WTC11 (cell line): ENCODE measurements at regions not wholly inside any gene's neighbourhood (a gene's known extent, or its start where the extent isn't known, plus 50 kb on each side); places are given as distances from the start of the nearest gene placed in this dataset.

ENCODE experiments used
- ATAC-seq: fragments of 200-7000 bp; cut with Tn5 transposase; 2 replicates; pipeline ENCODE4 v1.10.0; 2021; ENCODE audit warnings: mild to moderate bottlenecking, moderate library complexity
- CTCF ChIA-PET: fragments of 300-600 bp; sonication (Branson Sonifier 250); formaldehyde crosslinking; loops from one replicate; lab custom pipeline; 2021; ENCODE audit warnings: antibody characterized with exemption; lab: Charles Lee
- POLR2A ChIA-PET: fragments of 350-600 bp; sonication (Branson Sonifier 250); formaldehyde crosslinking; loops from one replicate; lab custom pipeline; 2021; ENCODE audit warnings: antibody characterized with exemption; lab: Charles Lee
- DNase-seq: peaks from one replicate; pipeline ENCODE4 v3.0.0; 2021; ENCODE audit warnings: low spot score
- H3K27ac Mint-ChIP-seq: 2 replicates; pipeline ENCODE4 v1.8.0; 2021; ENCODE audit warnings: mixed read lengths
- H3K27me3 Mint-ChIP-seq: 2 replicates; pipeline ENCODE4 v1.8.0; 2021; ENCODE audit warnings: low read depth, mild to moderate bottlenecking, moderate library complexity, mixed read lengths
- H3K36me3 Mint-ChIP-seq: 2 replicates; pipeline ENCODE4 v1.8.0; 2021; ENCODE audit warnings: mixed read lengths
- H3K4me1 Mint-ChIP-seq: 2 replicates; pipeline ENCODE4 v1.8.0; 2022; ENCODE audit warnings: mixed read lengths
- H3K4me3 Mint-ChIP-seq: 2 replicates; pipeline ENCODE4 v1.8.0; 2021; ENCODE audit warnings: mild to moderate bottlenecking, moderate library complexity, mixed read lengths
- H3K9me3 Mint-ChIP-seq: 2 replicates; pipeline ENCODE4 v1.8.0; 2021; ENCODE audit warnings: mixed read lengths
- ATF1 ChIP-seq: sonication (generic); formaldehyde crosslinking; IDR thresholded peaks from 2 replicates; pipeline ENCODE4 v1.8.1; 2023; ENCODE audit warnings: mild to moderate bottlenecking, moderate library complexity, missing genetic modification reagents
- E2F4 ChIP-seq: sonication (generic); formaldehyde crosslinking; IDR thresholded peaks from 2 replicates; pipeline ENCODE4 v1.8.1; 2022; ENCODE audit warnings: low read depth, mild to moderate bottlenecking, moderate library complexity, missing genetic modification reagents, borderline replicate concordance
- FOXP4 ChIP-seq: sonication (generic); formaldehyde crosslinking; IDR thresholded peaks from 2 replicates; pipeline ENCODE4 v1.8.0; 2022; ENCODE audit warnings: mild to moderate bottlenecking, missing genetic modification reagents
- GABPB1 ChIP-seq: sonication (generic); formaldehyde crosslinking; IDR thresholded peaks from 2 replicates; pipeline ENCODE4 v1.8.1; 2023; ENCODE audit warnings: mild to moderate bottlenecking, missing genetic modification reagents
- GTF2I ChIP-seq: fragments of 250-450 bp; sonication (Bioruptor Pico); conservative IDR thresholded peaks from 2 replicates; pipeline ENCODE4 v1.4.0; 2021; ENCODE audit warnings: mild to moderate bottlenecking
- JAZF1 ChIP-seq: fragments of 250-450 bp; sonication (Bioruptor Pico); IDR thresholded peaks from 2 replicates; pipeline ENCODE4 v1.9.0; 2021; ENCODE audit warnings: moderate library complexity, mild to moderate bottlenecking, inconsistent platforms
- MYBL2 ChIP-seq: sonication (generic); formaldehyde crosslinking; IDR thresholded peaks from 2 replicates; pipeline ENCODE4 v1.8.1; 2023; ENCODE audit warnings: mild to moderate bottlenecking, moderate library complexity, missing genetic modification reagents
- NR3C1 ChIP-seq: sonication (generic); formaldehyde crosslinking; conservative IDR thresholded peaks from 2 replicates; pipeline ENCODE4 v1.8.1; 2023; ENCODE audit warnings: low read depth, mild to moderate bottlenecking, missing genetic modification reagents
- PREB ChIP-seq: sonication (generic); formaldehyde crosslinking; IDR thresholded peaks from 2 replicates; pipeline ENCODE4 v1.8.1; 2022; ENCODE audit warnings: mild to moderate bottlenecking, missing genetic modification reagents, moderate library complexity, borderline replicate concordance
- SOX15 ChIP-seq: fragments of 250-450 bp; sonication (Bioruptor Pico); IDR thresholded peaks from 2 replicates; pipeline ENCODE4 v1.9.0; 2021; ENCODE audit warnings: mild to moderate bottlenecking
- ZNF232 ChIP-seq: sonication (generic); formaldehyde crosslinking; IDR thresholded peaks from 2 replicates; pipeline ENCODE4 v1.8.0; 2022; ENCODE audit warnings: mild to moderate bottlenecking, missing genetic modification reagents
- ZNF423 ChIP-seq: fragments of 250-450 bp; sonication (Bioruptor Pico); IDR thresholded peaks from 2 replicates; pipeline ENCODE4 v2.1.2; 2022; ENCODE audit warnings: mild to moderate bottlenecking, moderate library complexity
- TF ChIP-seq, protein P1 (sequence below): sonication (generic); formaldehyde crosslinking; IDR thresholded peaks from 2 replicates; pipeline ENCODE4 v1.8.0; 2022; ENCODE audit warnings: missing genetic modification reagents
- TF ChIP-seq, protein P2 (sequence below): sonication (generic); formaldehyde crosslinking; IDR thresholded peaks from 2 replicates; pipeline ENCODE4 v1.8.1; 2023; ENCODE audit warnings: mild to moderate bottlenecking, missing genetic modification reagents
- TF ChIP-seq, protein P3 (sequence below): fragments of 250-450 bp; sonication (Bioruptor Pico); IDR thresholded peaks from 2 replicates; pipeline ENCODE4 v1.9.0; 2021; ENCODE audit warnings: mild to moderate bottlenecking, borderline replicate concordance
- TF ChIP-seq, protein P4 (sequence below): sonication (generic); formaldehyde crosslinking; IDR thresholded peaks from 2 replicates; pipeline ENCODE4 v1.8.1; 2022; ENCODE audit warnings: missing genetic modification reagents, borderline replicate concordance

GRCh38 chr11:79678780-79679452, 238.1 kb upstream of the TENM4 start (continued):
- TF ChIP-seq, protein P1, sequence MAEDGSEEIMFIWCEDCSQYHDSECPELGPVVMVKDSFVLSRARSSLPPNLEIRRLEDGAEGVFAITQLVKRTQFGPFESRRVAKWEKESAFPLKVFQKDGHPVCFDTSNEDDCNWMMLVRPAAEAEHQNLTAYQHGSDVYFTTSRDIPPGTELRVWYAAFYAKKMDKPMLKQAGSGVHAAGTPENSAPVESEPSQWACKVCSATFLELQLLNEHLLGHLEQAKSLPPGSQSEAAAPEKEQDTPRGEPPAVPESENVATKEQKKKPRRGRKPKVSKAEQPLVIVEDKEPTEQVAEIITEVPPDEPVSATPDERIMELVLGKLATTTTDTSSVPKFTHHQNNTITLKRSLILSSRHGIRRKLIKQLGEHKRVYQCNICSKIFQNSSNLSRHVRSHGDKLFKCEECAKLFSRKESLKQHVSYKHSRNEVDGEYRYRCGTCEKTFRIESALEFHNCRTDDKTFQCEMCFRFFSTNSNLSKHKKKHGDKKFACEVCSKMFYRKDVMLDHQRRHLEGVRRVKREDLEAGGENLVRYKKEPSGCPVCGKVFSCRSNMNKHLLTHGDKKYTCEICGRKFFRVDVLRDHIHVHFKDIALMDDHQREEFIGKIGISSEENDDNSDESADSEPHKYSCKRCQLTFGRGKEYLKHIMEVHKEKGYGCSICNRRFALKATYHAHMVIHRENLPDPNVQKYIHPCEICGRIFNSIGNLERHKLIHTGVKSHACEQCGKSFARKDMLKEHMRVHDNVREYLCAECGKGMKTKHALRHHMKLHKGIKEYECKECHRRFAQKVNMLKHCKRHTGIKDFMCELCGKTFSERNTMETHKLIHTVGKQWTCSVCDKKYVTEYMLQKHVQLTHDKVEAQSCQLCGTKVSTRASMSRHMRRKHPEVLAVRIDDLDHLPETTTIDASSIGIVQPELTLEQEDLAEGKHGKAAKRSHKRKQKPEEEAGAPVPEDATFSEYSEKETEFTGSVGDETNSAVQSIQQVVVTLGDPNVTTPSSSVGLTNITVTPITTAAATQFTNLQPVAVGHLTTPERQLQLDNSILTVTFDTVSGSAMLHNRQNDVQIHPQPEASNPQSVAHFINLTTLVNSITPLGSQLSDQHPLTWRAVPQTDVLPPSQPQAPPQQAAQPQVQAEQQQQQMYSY = no peak
- TF ChIP-seq ZNF423 (no peak), E2F4 (no peak), PREB (no peak), ZNF232 (CRISPR knock-in tag) (no peak), JAZF1 (CRISPR knock-in tag) (no peak), SOX15 (no peak), MYBL2 (CRISPR knock-in tag) (no peak)
- TF ChIP-seq, all 79 proteins: peak for 0

DNA sequence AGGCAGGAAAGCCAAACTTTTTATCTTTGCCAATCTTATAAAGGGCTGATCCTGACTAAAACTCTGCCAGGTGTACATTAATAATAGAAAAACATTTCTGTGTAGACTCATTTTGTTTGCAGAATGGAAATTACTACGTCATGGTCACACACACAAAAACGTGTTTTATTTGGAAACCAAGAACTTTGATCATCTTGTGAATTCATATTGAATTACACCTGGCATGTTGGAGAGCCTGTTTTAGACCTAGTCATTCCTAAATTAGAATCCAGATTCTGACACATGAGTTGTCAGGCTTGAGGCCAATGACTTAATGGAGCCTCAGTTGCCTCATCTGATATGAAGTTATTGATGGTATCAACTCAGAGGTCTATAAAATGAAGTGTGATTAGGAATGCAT, 235.6 kb upstream of the TENM4 start:
- CTCF ChIA-PET = no interaction called here
- H3K27ac Mint-ChIP-seq = no peak overlapping the region
- DNase-seq = no peak
- ATAC-seq = no peak
- H3K27me3 Mint-ChIP-seq = peaks cover 43% of the 10 kb centered on the region
- H3K4me3 Mint-ChIP-seq = no peak overlapping the region
- POLR2A ChIA-PET = no interaction called here
- no peaks in the 10 kb centered on the region for H3K36me3 Mint-ChIP-seq
- H3K4me1 Mint-ChIP-seq = peaks cover 47% of the 10 kb centered on the region
- H3K9me3 Mint-ChIP-seq = no peaks in the 10 kb centered on the region
- TF ChIP-seq GTF2I (CRISPR knock-in tag) (no peak), FOXP4 (CRISPR knock-in tag) (no peak), NR3C1 (no peak), GABPB1 (no peak), ATF1 (CRISPR knock-in tag) (no peak)
- TF ChIP-seq, protein P2, sequence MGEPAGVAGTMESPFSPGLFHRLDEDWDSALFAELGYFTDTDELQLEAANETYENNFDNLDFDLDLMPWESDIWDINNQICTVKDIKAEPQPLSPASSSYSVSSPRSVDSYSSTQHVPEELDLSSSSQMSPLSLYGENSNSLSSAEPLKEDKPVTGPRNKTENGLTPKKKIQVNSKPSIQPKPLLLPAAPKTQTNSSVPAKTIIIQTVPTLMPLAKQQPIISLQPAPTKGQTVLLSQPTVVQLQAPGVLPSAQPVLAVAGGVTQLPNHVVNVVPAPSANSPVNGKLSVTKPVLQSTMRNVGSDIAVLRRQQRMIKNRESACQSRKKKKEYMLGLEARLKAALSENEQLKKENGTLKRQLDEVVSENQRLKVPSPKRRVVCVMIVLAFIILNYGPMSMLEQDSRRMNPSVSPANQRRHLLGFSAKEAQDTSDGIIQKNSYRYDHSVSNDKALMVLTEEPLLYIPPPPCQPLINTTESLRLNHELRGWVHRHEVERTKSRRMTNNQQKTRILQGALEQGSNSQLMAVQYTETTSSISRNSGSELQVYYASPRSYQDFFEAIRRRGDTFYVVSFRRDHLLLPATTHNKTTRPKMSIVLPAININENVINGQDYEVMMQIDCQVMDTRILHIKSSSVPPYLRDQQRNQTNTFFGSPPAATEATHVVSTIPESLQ (CRISPR knock-in tag) = no peak
- TF ChIP-seq, protein P3, sequence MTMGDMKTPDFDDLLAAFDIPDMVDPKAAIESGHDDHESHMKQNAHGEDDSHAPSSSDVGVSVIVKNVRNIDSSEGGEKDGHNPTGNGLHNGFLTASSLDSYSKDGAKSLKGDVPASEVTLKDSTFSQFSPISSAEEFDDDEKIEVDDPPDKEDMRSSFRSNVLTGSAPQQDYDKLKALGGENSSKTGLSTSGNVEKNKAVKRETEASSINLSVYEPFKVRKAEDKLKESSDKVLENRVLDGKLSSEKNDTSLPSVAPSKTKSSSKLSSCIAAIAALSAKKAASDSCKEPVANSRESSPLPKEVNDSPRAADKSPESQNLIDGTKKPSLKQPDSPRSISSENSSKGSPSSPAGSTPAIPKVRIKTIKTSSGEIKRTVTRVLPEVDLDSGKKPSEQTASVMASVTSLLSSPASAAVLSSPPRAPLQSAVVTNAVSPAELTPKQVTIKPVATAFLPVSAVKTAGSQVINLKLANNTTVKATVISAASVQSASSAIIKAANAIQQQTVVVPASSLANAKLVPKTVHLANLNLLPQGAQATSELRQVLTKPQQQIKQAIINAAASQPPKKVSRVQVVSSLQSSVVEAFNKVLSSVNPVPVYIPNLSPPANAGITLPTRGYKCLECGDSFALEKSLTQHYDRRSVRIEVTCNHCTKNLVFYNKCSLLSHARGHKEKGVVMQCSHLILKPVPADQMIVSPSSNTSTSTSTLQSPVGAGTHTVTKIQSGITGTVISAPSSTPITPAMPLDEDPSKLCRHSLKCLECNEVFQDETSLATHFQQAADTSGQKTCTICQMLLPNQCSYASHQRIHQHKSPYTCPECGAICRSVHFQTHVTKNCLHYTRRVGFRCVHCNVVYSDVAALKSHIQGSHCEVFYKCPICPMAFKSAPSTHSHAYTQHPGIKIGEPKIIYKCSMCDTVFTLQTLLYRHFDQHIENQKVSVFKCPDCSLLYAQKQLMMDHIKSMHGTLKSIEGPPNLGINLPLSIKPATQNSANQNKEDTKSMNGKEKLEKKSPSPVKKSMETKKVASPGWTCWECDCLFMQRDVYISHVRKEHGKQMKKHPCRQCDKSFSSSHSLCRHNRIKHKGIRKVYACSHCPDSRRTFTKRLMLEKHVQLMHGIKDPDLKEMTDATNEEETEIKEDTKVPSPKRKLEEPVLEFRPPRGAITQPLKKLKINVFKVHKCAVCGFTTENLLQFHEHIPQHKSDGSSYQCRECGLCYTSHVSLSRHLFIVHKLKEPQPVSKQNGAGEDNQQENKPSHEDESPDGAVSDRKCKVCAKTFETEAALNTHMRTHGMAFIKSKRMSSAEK (CRISPR knock-in tag) = no peak
- TF ChIP-seq, protein P4, sequence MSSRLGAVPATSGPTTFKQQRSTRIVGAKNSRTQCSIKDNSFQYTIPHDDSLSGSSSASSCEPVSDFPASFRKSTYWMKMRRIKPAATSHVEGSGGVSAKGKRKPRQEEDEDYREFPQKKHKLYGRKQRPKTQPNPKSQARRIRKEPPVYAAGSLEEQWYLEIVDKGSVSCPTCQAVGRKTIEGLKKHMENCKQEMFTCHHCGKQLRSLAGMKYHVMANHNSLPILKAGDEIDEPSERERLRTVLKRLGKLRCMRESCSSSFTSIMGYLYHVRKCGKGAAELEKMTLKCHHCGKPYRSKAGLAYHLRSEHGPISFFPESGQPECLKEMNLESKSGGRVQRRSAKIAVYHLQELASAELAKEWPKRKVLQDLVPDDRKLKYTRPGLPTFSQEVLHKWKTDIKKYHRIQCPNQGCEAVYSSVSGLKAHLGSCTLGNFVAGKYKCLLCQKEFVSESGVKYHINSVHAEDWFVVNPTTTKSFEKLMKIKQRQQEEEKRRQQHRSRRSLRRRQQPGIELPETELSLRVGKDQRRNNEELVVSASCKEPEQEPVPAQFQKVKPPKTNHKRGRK (CRISPR knock-in tag) = no peak
